GM12878 (cell line): ENCODE measurements at regions not wholly inside any gene's neighbourhood (a gene's known extent, or its start where the extent isn't known, plus 50 kb on each side); places are given as distances from the start of the nearest gene placed in this dataset.

Experiments
- ATAC-seq: fragments of 200-7000 bp; cut with Tn5 transposase; 3 replicates; pipeline ENCODE4 v1.9.1; 2020; ENCODE audit warnings: mild to moderate bottlenecking, moderate library complexity
- BruUV-seq: library from RNA; stranded (reverse); fragments of 400-500 nt; replicated peaks from 2 replicates; lab custom pipeline; 2021; lab: Mats Ljungman, UMichigan
- CTCF ChIA-PET: fragments of 300-600 bp; sonication (Branson Sonifier 250); formaldehyde crosslinking; extraction: SDS; loops from one replicate; lab custom pipeline; 2021; ENCODE audit warnings: inconsistent platforms; lab: Yijun Ruan, JAX
- POLR2A ChIA-PET: fragments of 350-600 bp; formaldehyde crosslinking; extraction: SDS; loops from one replicate; lab custom pipeline; 2021; ENCODE audit warnings: inconsistent platforms; lab: Charles Lee
- RAD21 ChIA-PET: fragments of 300-600 bp; sonication (Branson Sonifier 250); formaldehyde crosslinking; loops from one replicate; lab custom pipeline; 2023; ENCODE audit warnings: antibody characterized with exemption; ENCODE audit not compliant: unreplicated experiment; lab: Charles Lee
- SMC1A ChIA-PET: fragments of 300-600 bp; sonication (Branson Sonifier 250); formaldehyde crosslinking; loops from one replicate; lab custom pipeline; 2023; ENCODE audit not compliant: unreplicated experiment, uncharacterized antibody; lab: Charles Lee
- DNase-seq: peaks from one replicate; pipeline ENCODE4 v3.0.0-alpha.2; 2011; ENCODE audit warnings: low read depth, low spot score
- FAIRE-seq: peaks from 3 replicates; lab custom pipeline; 2011; peaks lifted over from hg19 to GRCh38; lab: Jason Lieb, UNC
- H2AFZ ChIP-seq: 2 replicates; pipeline ENCODE4 v1.6.0; 2011; ENCODE audit warnings: low read depth, low read length, control low read depth; ENCODE audit not compliant: control insufficient read depth
- H3K27ac ChIP-seq: 2 replicates; pipeline ENCODE4 v1.5.1; 2011; ENCODE audit warnings: control low read depth; ENCODE audit not compliant: control insufficient read depth, insufficient read depth
- H3K27me3 ChIP-seq, 2 experiments: replicated peaks in 1 of 2; 2 replicates each; pipeline versions ENCODE4 v1.6.0 to v1.6.1; 2011; ENCODE audit warnings: low read length in 1 of 2; ENCODE audit not compliant: control insufficient read depth in 2 of 2, insufficient read depth in 2 of 2
- H3K36me3 ChIP-seq, 2 experiments: 2 replicates each; pipeline ENCODE4 v1.5.1; 2011; ENCODE audit warnings: low read length in 1 of 2; ENCODE audit not compliant: control insufficient read depth in 2 of 2, insufficient read depth in 2 of 2
- H3K4me1 ChIP-seq: 2 replicates; pipeline ENCODE4 v1.6.1; 2011; ENCODE audit warnings: mild to moderate bottlenecking, low read length, moderate library complexity, mixed read lengths; ENCODE audit not compliant: control insufficient read depth, insufficient read depth
- H3K4me2 ChIP-seq: 2 replicates; pipeline ENCODE4 v1.6.0; 2011; ENCODE audit warnings: control low read depth; ENCODE audit not compliant: control insufficient read depth, insufficient read depth
- H3K4me3 ChIP-seq: fragments of 200-600 bp; sonication (generic); 2 replicates; pipeline ENCODE4 v1.5.1; 2016
- H3K79me2 ChIP-seq: 2 replicates; pipeline ENCODE4 v1.6.0; 2011; ENCODE audit warnings: low read length; ENCODE audit not compliant: control insufficient read depth, insufficient read depth
- H3K9ac ChIP-seq: 2 replicates; pipeline ENCODE4 v1.8.0; 2011; ENCODE audit warnings: low read length, control low read depth, mixed read lengths; ENCODE audit not compliant: control insufficient read depth, insufficient read depth
- H3K9me3 ChIP-seq: replicated peaks from 3 replicates; pipeline ENCODE4 v1.5.1; 2011; ENCODE audit warnings: mild to moderate bottlenecking, low read length; ENCODE audit not compliant: control insufficient read depth, insufficient read depth
- H4K20me1 ChIP-seq: 2 replicates; pipeline ENCODE4 v1.6.0; 2011; ENCODE audit not compliant: control insufficient read depth, insufficient read depth
- BCL3 ChIP-seq: IDR thresholded peaks from 2 replicates; pipeline ENCODE4 v1.6.1; 2011; ENCODE audit warnings: borderline replicate concordance, low read depth, mild to moderate bottlenecking, moderate library complexity, low read length; ENCODE audit not compliant: insufficient read depth, poor library complexity, severe bottlenecking
- CREM ChIP-seq: IDR thresholded peaks from 2 replicates; pipeline ENCODE4 v1.6.1; 2014; ENCODE audit warnings: antibody characterized with exemption, low read depth
- EED ChIP-seq: sonication (generic); IDR thresholded peaks from 2 replicates; pipeline ENCODE4 v1.6.1; 2016; ENCODE audit warnings: antibody characterized with exemption, low read depth
- ELK1 ChIP-seq: IDR thresholded peaks from 2 replicates; pipeline ENCODE4 v1.6.1; 2012; ENCODE audit warnings: low read depth, low read length, improper control_type of control experiment
- EZH2 ChIP-seq: IDR thresholded peaks from 2 replicates; pipeline ENCODE4 v1.6.1; 2012; ENCODE audit warnings: low read depth, mild to moderate bottlenecking, control low read depth, inconsistent platforms, low read length, borderline replicate concordance; ENCODE audit not compliant: control insufficient read depth
- FOS ChIP-seq: IDR thresholded peaks from 3 replicates; pipeline ENCODE4 v1.6.1; 2011; ENCODE audit warnings: borderline replicate concordance; ENCODE audit not compliant: insufficient read length; ENCODE audit errors: extremely low read depth
- HDAC6 ChIP-seq: fragments of 200-600 bp; sonication (generic); IDR thresholded peaks from one replicate; pipeline ENCODE4 v1.8.0; 2017; ENCODE audit warnings: antibody characterized with exemption; ENCODE audit not compliant: unreplicated experiment
- MAX ChIP-seq: IDR thresholded peaks from 2 replicates; pipeline ENCODE4 v1.6.1; 2012; ENCODE audit warnings: low read depth, low read length, improper control_type of control experiment
- NR2F1 ChIP-seq: fragments of 450-650 bp; conservative IDR thresholded peaks from 2 replicates; pipeline ENCODE4 v1.6.1; 2017; ENCODE audit warnings: mild to moderate bottlenecking
- PML ChIP-seq: IDR thresholded peaks from 2 replicates; pipeline ENCODE4 v1.6.1; 2012; ENCODE audit warnings: low read length, inconsistent platforms
- POLR2AphosphoS2 ChIP-seq: IDR thresholded peaks from 2 replicates; pipeline ENCODE4 v1.6.1; 2011; ENCODE audit warnings: low read depth, mild to moderate bottlenecking, low read length, improper control_type of control experiment, moderate library complexity
- RELA ChIP-seq: fragments of 450-650 bp; IDR thresholded peaks from 2 replicates; pipeline ENCODE4 v1.8.0; 2014; ENCODE audit warnings: borderline replicate concordance; ENCODE audit not compliant: partially characterized antibody
- RELB ChIP-seq: fragments of 450-650 bp; IDR thresholded peaks from 2 replicates; pipeline ENCODE4 v1.6.1; 2017; ENCODE audit warnings: low read depth, mild to moderate bottlenecking, moderate library complexity
- RFX5 ChIP-seq: IDR thresholded peaks from 2 replicates; pipeline ENCODE4 v1.6.1; 2011; ENCODE audit warnings: low read depth, low read length, improper control_type of control experiment
- STAT3 ChIP-seq: IDR thresholded peaks from 2 replicates; pipeline ENCODE4 v1.6.1; 2011; ENCODE audit warnings: low read depth, low read length, improper control_type of control experiment
- ZNF274 ChIP-seq: IDR thresholded peaks from one replicate; pipeline ENCODE4 v1.8.0; 2011; ENCODE audit not compliant: insufficient read length, insufficient read depth
- ZNF592 ChIP-seq: fragments of 450-650 bp; IDR thresholded peaks from 2 replicates; pipeline ENCODE4 v1.6.1; 2017; ENCODE audit warnings: mild to moderate bottlenecking, moderate library complexity
- WGBS: methylation state at CpG from one replicate; pipeline ENCODE4 v1.1.6; 2016; ENCODE audit warnings: low lambda C conversion rate; ENCODE audit not compliant: insufficient replicate concordance, insufficient coverage; ENCODE audit errors: missing lambda C conversion rate; 5-methylcytosine and 5-hydroxymethylcytosine counted together
- in situ Hi-C: fragments of 300-500 bp; cut with MboI; formaldehyde crosslinking; loops from 9 replicates; pipeline ENCODE4 v1.14.3; 2018; ENCODE audit warnings: mixed read lengths
- intact Hi-C: fragments of 100-400 bp; cut with micrococcal nuclease; formaldehyde crosslinking; loops from one replicate; pipeline ENCODE4 v1.14.2; 2022; ENCODE audit not compliant: unreplicated experiment

- Histone ChIP-seq H3K27me3 (no peaks in the 10 kb centered on the region), H4K20me1 (no peaks in the 10 kb centered on the region), H3K79me2 (no peaks in the 10 kb centered on the region), H2AFZ (no peak overlapping the region), H3K4me2 (no peak overlapping the region), H3K4me1 (no peaks in the 10 kb centered on the region), H3K36me3 (no peaks in the 10 kb centered on the region), H3K9ac (no peak overlapping the region), H3K4me3 (no peak overlapping the region), H3K27ac (no peak overlapping the region), H3K9me3 (no peaks in the 10 kb centered on the region)
- BruUV-seq = no TSS peak
- CTCF ChIA-PET = interaction anchor here (1.0 kb wide), 1 partner anchor 12 kb away, joined by 4 read pairs; no protein-coding TSS in a partner anchor
- no peak for DNase-seq
- WGBS = 29% methylated on average over 3 of the region's 3 CpGs
- RAD21 ChIA-PET = no interaction called here
- POLR2A ChIA-PET = no interaction called here
- SMC1A ChIA-PET = interaction anchor here (0.5 to 1.7 kb wide), 3 partner anchors 10 to 574 kb away, joined by 3 to 6 read pairs (median 3); no protein-coding TSS in a partner anchor
- FAIRE-seq = no peak
- ATAC-seq = no peak
- intact Hi-C loops (no loop called here), in situ Hi-C loops (no loop called here)
- TF ChIP-seq ELK1 (no peak), EZH2 (no peak), ZNF592 (no peak), RELB (no peak), RELA (no peak), STAT3 (no peak), POLR2AphosphoS2 (no peak), HDAC6 (no peak), FOS (no peak), BCL3 (no peak), MAX (no peak), NR2F1 (no peak), RFX5 (no peak), EED (no peak), PML (no peak), CREM (no peak), ZNF274 (no peak)
Observed at GRCh38 chr5:58122848-58123392, 337.0 kb downstream of the PLK2 start.
